ENCODE measurements at regions not wholly inside any gene's neighbourhood (a gene's known extent, or its start where the extent isn't known, plus 50 kb on each side); places are given as distances from the start of the nearest gene placed in this dataset.

DNA sequence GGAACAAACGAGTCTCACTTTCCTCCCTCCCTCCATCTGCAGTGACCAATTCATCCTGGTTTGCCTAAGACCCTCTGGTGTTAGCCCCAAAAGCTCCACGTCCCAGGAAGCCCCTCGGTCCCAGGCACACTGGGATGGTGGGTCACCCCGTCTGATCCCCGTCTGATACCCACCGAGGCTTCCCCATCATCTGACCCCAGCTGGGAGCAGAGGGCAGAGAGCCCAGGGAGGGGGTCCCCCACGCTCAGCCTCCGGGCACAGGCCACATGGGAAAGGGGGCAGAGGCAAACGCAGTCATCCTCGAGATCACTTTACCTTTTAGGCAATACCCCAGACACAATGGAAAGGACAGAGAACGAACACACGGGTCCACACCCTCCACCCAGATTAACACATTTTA lies 291.6 kb upstream of the PPP2R2D start:
- no peak for TF ChIP-seq CTCF (IDR thresholded peaks at IDR 0.05)
- no peak for TF ChIP-seq POLR2A (IDR thresholded peaks at IDR 0.05)
- no peak for TF ChIP-seq EP300 (IDR thresholded peaks at IDR 0.05)

Measured in gastroesophageal sphincter (tissue), 3 donors.